ENCODE measurements at regions not wholly inside any gene's neighbourhood (a gene's known extent, or its start where the extent isn't known, plus 50 kb on each side); places are given as distances from the start of the nearest gene placed in this dataset.

DNA sequence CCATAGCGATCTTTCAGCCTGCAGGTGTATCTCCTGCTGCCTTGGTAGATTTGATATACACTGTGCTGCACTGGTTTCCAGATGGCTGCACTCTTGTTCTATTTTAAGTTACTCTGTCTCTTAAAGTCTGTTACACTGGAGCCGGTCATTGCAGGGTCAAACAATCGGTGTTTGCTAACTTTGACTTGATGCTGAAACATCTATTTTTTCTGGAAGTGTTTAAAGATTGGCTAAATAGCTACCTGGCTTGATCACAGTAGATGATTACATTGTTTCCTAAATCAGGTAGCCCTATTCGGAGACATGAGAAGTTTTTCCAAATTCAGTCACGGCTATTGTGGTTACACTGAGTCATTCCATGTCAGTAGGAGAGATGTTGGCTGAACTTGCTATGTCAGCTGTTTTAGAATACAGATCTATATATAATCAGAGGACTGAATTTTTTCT lies 574.8 kb downstream of the ETV1 start (continued):
- no peak for TF ChIP-seq ZNF462 (CRISPR knock-in tag; IDR thresholded peaks at IDR 0.05)
- TF ChIP-seq JUNB (IDR thresholded peaks at IDR 0.05; ENCODE audit: unreplicated experiment): no peak

- Histone ChIP-seq H3K9me2 (ENCODE audit: insufficient read depth) (no peaks in the 10 kb centered on the region), H2AFZ (no peak overlapping the region), H3K4me3 (no peak overlapping the region), H3F3A (replicated peaks; ENCODE audit: low read depth) (no peaks in the 10 kb centered on the region), H3K79me2 (replicated peaks; ENCODE audit: insufficient read depth) (no peaks in the 10 kb centered on the region), H3K27ac (ENCODE audit: low read depth) (no peak overlapping the region), H3K36me3 (ENCODE audit: insufficient read depth) (no peaks in the 10 kb centered on the region), H4K20me1 (replicated peaks; ENCODE audit: insufficient read depth) (no peaks in the 10 kb centered on the region), H3K4me2 (no peak overlapping the region), H3K4me1 (ENCODE audit: insufficient read depth) (no peaks in the 10 kb centered on the region), H3K27me3 (ENCODE audit: insufficient read depth) (no peaks in the 10 kb centered on the region)
- Mint-ChIP-seq H3K4me1 (no peaks in the 10 kb centered on the region), H3K36me3 (ENCODE audit: low read depth) (peaks cover 2% of the 10 kb centered on the region; the same call in 1 of the 3 replicates), H3K27me3 (ENCODE audit: insufficient read depth, low read depth, poor library complexity) (peaks cover 3% of the 10 kb centered on the region), H3K4me3 (no peak overlapping the region), H3K27ac (no peak overlapping the region), H3K9me3 (peaks cover 9% of the 10 kb centered on the region; the same call in 2 of the 3 replicates)
- TF ChIP-seq ETS1 (IDR thresholded peaks at IDR 0.05): no peak
- no peak for TF ChIP-seq CTCF (conservative IDR thresholded peaks at IDR 0.05; ENCODE audit: low read depth in 2 of 2)
- TF ChIP-seq NANOG (IDR thresholded peaks at IDR 0.05; ENCODE audit: borderline replicate concordance): no peak
- no peak for TF ChIP-seq EZH2phosphoT487 (IDR thresholded peaks at IDR 0.05; ENCODE audit: unreplicated experiment)
- no peak for TF ChIP-seq STAT1 (IDR thresholded peaks at IDR 0.05; ENCODE audit: unreplicated experiment)
- TF ChIP-seq ZNF331 (CRISPR knock-in tag; IDR thresholded peaks at IDR 0.05; ENCODE audit: low read depth): no peak
- TF ChIP-seq POLR2AphosphoS5 (IDR thresholded peaks at IDR 0.05; ENCODE audit: low read depth): no peak
- TF ChIP-seq JUNB (IDR thresholded peaks at IDR 0.05; ENCODE audit: unreplicated experiment): no peak
- no peak for TF ChIP-seq ZNF114 (CRISPR knock-in tag; IDR thresholded peaks at IDR 0.05)
- TF ChIP-seq EZH2 (IDR thresholded peaks at IDR 0.05; ENCODE audit: low read depth, unreplicated experiment): no peak
- TF ChIP-seq REST (IDR thresholded peaks at IDR 0.05; ENCODE audit: unreplicated experiment): no peak
- no peak for ATAC-seq
- DNase-seq (ENCODE audit: low spot score): no peak
These were observed 573.4 kb downstream of the ETV1 start for GRCh38 chr7:13416071-13416470.

Measured in GM23338 (cell line).